ENCODE measurements at regions not wholly inside any gene's neighbourhood (a gene's known extent, or its start where the extent isn't known, plus 50 kb on each side); places are given as distances from the start of the nearest gene placed in this dataset.

DNA sequence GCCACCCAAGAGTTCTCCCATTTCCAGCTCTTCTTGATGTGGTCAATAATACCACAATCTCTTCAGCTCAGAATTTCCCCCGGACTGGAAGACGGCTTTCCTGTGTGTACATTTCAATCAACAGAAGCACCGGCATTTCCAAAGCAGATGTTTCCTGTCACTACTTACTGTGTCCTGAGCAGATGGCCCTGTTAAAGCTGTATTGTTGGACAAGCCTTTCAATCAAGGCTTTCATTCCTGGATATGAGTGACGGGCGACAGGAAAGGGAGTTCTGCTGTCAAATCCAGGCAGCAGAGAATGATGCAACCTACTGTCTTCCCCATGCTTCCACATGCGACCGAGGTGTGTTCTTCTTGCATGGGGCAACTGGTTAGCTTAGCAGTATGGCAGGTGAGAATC, 76.4 kb upstream of the CCDC60 start:
- H3K27ac ChIP-seq, result no peak overlapping the region
- peak; percentile 67 for ATAC-seq

DNA sequence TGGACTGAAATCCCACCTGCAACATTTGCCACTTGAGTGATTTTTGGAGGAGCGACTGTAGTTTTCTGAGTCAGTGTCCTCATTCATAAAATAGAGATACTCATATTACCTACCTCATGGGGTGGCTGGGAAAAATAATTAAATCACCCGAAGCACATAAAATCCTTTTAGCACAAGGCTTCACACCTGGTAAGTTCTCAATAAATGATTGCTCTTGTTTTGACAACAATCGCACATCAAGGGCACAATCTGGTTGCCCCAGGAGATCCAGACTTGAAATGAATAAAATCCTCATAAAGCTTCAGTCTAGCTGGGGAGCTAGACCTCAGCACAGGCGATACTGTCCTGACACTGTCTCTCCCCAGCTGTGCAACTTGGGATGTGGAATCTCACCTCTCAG, 76.0 kb upstream of the CCDC60 start:
- Histone ChIP-seq H3K27ac (peak overlapping the region; percentile 34), H3K27me3 (no peaks in the 10 kb centered on the region), H3K9me3 (no peaks in the 10 kb centered on the region), H3K4me3 (no peak overlapping the region), H3K4me1 (no peaks in the 10 kb centered on the region), H3K36me3 (no peaks in the 10 kb centered on the region)
- intact Hi-C loops (cut with DNase I), result no loop called here
- ATAC-seq, result no peak
- no peak for TF ChIP-seq CTCF (IDR thresholded peaks at IDR 0.05)
- no peak for DNase-seq

More for the DNA sequence above, 76.4 kb upstream of the CCDC60 start:
- intact Hi-C loops (cut with DNase I), result no loop called here
- no peak overlapping the region for H3K4me3 ChIP-seq
- TF ChIP-seq CTCF (IDR thresholded peaks at IDR 0.05), result no peak
- H3K27me3 ChIP-seq, result no peaks in the 10 kb centered on the region
- H3K9me3 ChIP-seq, result no peaks in the 10 kb centered on the region
- H3K36me3 ChIP-seq, result no peaks in the 10 kb centered on the region
- no peak for DNase-seq
- H3K4me1 ChIP-seq, result no peaks in the 10 kb centered on the region

- Histone ChIP-seq H3K9me3 (no peaks in the 10 kb centered on the region), H3K27me3 (no peaks in the 10 kb centered on the region), H3K4me1 (no peaks in the 10 kb centered on the region), H3K27ac (no peak overlapping the region), H3K36me3 (no peaks in the 10 kb centered on the region), H3K4me3 (no peak overlapping the region)
- intact Hi-C loops (cut with DNase I), result no loop called here
- DNase-seq, result no peak
- peak; percentile 43 for ATAC-seq
- no peak for TF ChIP-seq CTCF (IDR thresholded peaks at IDR 0.05)
These were observed 75.0 kb upstream of the CCDC60 start for GRCh38 chr12:119259484-119259883.

DNA sequence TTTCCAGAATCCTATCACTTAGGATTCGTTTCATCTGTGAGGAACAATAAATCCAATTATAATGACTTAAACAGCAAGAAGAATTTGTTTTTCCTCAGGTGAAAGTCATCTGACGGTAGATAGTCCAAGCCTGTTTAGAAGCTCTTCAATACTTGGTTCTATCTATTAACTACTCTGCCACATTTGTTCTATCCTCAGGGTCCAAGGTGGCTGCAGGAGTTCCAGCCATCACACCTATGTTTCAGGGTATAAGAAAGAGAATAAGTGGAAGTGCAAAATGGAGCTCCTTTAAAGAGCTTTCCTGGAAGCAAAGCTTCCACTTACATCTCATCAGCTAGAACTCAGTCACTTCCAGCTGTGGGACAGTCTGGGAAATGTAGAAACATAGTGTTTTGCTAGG, 72.1 kb upstream of the CCDC60 start:
- Histone ChIP-seq H3K4me1 (no peaks in the 10 kb centered on the region), H3K27ac (no peak overlapping the region), H3K9me3 (no peaks in the 10 kb centered on the region), H3K4me3 (no peak overlapping the region), H3K36me3 (no peaks in the 10 kb centered on the region), H3K27me3 (no peaks in the 10 kb centered on the region)
- DNase-seq (no peak), ATAC-seq (no peak)
- TF ChIP-seq CTCF (IDR thresholded peaks at IDR 0.05), result no peak
- intact Hi-C loops (cut with DNase I), result no loop called here

GRCh38 chr12:119263466-119263865, 71.1 kb upstream of the CCDC60 start:
- Histone ChIP-seq H3K4me1 (no peaks in the 10 kb centered on the region), H3K36me3 (no peaks in the 10 kb centered on the region), H3K27ac (no peak overlapping the region), H3K4me3 (no peak overlapping the region), H3K9me3 (no peaks in the 10 kb centered on the region), H3K27me3 (no peaks in the 10 kb centered on the region)
- ATAC-seq (no peak), DNase-seq (no peak)
- intact Hi-C loops (cut with DNase I), result no loop called here
- TF ChIP-seq CTCF (IDR thresholded peaks at IDR 0.05), result no peak

GRCh38 chr12:119266963-119267362, 67.6 kb upstream of the CCDC60 start:
- Histone ChIP-seq H3K4me3 (no peak overlapping the region), H3K27ac (no peak overlapping the region), H3K27me3 (no peaks in the 10 kb centered on the region), H3K9me3 (no peaks in the 10 kb centered on the region), H3K4me1 (no peaks in the 10 kb centered on the region), H3K36me3 (no peaks in the 10 kb centered on the region)
- no peak for ATAC-seq
- DNase-seq, result no peak
- no peak for TF ChIP-seq CTCF (IDR thresholded peaks at IDR 0.05)
- intact Hi-C loops (cut with DNase I), result no loop called here

Data from upper lobe of right lung (tissue), 1 donor.